ENCODE measurements at regions not wholly inside any gene's neighbourhood (a gene's known extent, or its start where the extent isn't known, plus 50 kb on each side); places are given as distances from the start of the nearest gene placed in this dataset.

DNA sequence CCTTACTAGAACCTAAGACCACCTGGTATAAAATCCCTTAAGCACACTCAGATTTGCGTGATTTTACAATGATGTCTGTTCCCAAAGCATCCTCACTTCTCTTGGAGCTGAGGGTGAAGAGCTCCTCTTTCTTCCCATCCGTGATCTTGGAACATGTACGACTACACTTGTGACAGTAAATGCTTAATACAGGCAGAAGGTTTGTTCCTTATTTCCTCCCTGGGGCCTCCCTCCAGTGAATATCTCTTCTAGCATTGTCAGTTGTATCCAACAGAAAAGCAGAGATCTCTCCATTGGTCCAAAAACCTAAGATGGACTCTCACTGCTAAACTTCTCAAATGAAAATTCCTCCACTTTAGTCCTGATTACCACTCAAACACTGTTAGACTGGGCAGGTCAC lies 103.6 kb upstream of the VPREB1 start:
- H3K4me3 ChIP-seq (replicated peaks in 1 of 3; ENCODE audit: insufficient read depth in 1 of 3, low read depth in 1 of 3, low read length in 3 of 3): no peak overlapping the region
- H3K4me2 ChIP-seq (ENCODE audit: insufficient read depth, low read length): no peak overlapping the region
- DNase-seq (ENCODE audit: low read depth, low spot score) (no peak), FAIRE-seq (no peak)
- ChIA-PET POLR2A (no interaction called here), CTCF (no interaction called here)
- TF ChIP-seq FOS (IDR thresholded peaks at IDR 0.05; ENCODE audit: borderline replicate concordance, insufficient read depth, low read length): no peak
- no peak for TF ChIP-seq GATA2 (IDR thresholded peaks at IDR 0.05; ENCODE audit: insufficient read depth, insufficient read length, low read depth, low read length)
- intact Hi-C loops (cut with micrococcal nuclease): no loop called here
- H3K9me3 ChIP-seq (replicated peaks; ENCODE audit: control insufficient read depth, insufficient read depth, low read length): no peaks in the 10 kb centered on the region
- no peak overlapping the region for H3K9ac ChIP-seq (replicated peaks; ENCODE audit: extremely low read depth, insufficient read depth, low read length)
- peaks cover 34 to 76% of the 10 kb centered on the region in 2 experiments for H3K27me3 ChIP-seq (ENCODE audit: control insufficient read depth in 2 of 2, insufficient read depth in 2 of 2, low read length in 2 of 2)
- H3K9me1 ChIP-seq (replicated peaks; ENCODE audit: control insufficient read depth, extremely low read depth, insufficient read depth, low read length): no peaks in the 10 kb centered on the region
- dilution Hi-C loops (cut with MboI; ENCODE audit: extremely low pct_ligation_motif_present, low sequenced_read_pairs): no loop called here
- no peak overlapping the region for H3K27ac ChIP-seq (ENCODE audit: insufficient read depth, low read depth, low read length)
- no peaks in the 10 kb centered on the region for H3K36me3 ChIP-seq (ENCODE audit: control insufficient read depth in 2 of 2, extremely low read depth in 1 of 2, insufficient read depth in 2 of 2, low read length in 2 of 2)
- no peaks in the 10 kb centered on the region for H3K4me1 ChIP-seq (ENCODE audit: control insufficient read depth, extremely low read depth, insufficient read depth, low read length)
- no TSS peak for BruUV-seq (replicated peaks)
- H2AFZ ChIP-seq (ENCODE audit: low read depth, low read length): no peak overlapping the region
- H3K79me2 ChIP-seq (ENCODE audit: control insufficient read depth, insufficient read depth, low read length): no peaks in the 10 kb centered on the region
- H4K20me1 ChIP-seq (replicated peaks; ENCODE audit: control insufficient read depth, extremely low read depth, insufficient read depth, low read length): no peaks in the 10 kb centered on the region

DNA sequence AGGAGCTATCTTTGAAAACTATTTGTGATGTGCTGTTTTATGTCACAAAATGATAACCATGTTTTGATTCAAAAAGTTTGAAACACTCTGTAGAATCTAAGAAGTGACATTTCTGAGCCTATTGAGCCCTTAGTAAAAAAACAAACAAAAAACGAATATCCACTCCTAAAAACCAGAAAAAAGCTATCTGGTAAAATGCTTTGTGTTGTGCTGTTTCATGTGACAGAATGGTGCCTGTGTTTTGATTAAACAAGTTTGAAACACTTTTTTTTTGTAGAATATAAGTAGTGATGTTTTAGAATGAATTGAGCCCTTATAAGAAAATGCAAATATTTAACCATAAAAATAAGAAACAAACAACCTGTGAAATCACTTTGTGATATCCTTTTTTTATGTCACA lies 105.2 kb upstream of the VPREB1 start:
- no TSS peak for BruUV-seq (replicated peaks)
- H3K79me2 ChIP-seq (ENCODE audit: control insufficient read depth, insufficient read depth, low read length): no peaks in the 10 kb centered on the region
- H3K9me3 ChIP-seq (replicated peaks; ENCODE audit: control insufficient read depth, insufficient read depth, low read length): no peaks in the 10 kb centered on the region
- intact Hi-C loops (cut with micrococcal nuclease): no loop called here
- DNase-seq (ENCODE audit: low read depth, low spot score) (no peak), FAIRE-seq (no peak)
- H3K27me3 ChIP-seq (ENCODE audit: control insufficient read depth in 2 of 2, insufficient read depth in 2 of 2, low read length in 2 of 2): peaks cover 38 to 76% of the 10 kb centered on the region in 2 experiments
- no peaks in the 10 kb centered on the region for H3K4me1 ChIP-seq (ENCODE audit: control insufficient read depth, extremely low read depth, insufficient read depth, low read length)
- TF ChIP-seq, protein P1, sequence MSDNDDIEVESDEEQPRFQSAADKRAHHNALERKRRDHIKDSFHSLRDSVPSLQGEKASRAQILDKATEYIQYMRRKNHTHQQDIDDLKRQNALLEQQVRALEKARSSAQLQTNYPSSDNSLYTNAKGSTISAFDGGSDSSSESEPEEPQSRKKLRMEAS (IDR thresholded peaks at IDR 0.05; ENCODE audit: insufficient read depth, insufficient read length): no peak
- TF ChIP-seq POLR2A (IDR thresholded peaks at IDR 0.05; ENCODE audit: low read depth, low read length) (no peak), FOS (IDR thresholded peaks at IDR 0.05; ENCODE audit: borderline replicate concordance, insufficient read depth, low read length) (no peak), MYC (IDR thresholded peaks at IDR 0.05; ENCODE audit: low read depth, low read length) (no peak), EZH2 (IDR thresholded peaks at IDR 0.05; ENCODE audit: borderline replicate concordance, low read depth, low read length, severe bottlenecking) (no peak), GATA2 (IDR thresholded peaks at IDR 0.05; ENCODE audit: insufficient read depth, insufficient read length, low read depth, low read length) (no peak)
- TF ChIP-seq, protein P2, sequence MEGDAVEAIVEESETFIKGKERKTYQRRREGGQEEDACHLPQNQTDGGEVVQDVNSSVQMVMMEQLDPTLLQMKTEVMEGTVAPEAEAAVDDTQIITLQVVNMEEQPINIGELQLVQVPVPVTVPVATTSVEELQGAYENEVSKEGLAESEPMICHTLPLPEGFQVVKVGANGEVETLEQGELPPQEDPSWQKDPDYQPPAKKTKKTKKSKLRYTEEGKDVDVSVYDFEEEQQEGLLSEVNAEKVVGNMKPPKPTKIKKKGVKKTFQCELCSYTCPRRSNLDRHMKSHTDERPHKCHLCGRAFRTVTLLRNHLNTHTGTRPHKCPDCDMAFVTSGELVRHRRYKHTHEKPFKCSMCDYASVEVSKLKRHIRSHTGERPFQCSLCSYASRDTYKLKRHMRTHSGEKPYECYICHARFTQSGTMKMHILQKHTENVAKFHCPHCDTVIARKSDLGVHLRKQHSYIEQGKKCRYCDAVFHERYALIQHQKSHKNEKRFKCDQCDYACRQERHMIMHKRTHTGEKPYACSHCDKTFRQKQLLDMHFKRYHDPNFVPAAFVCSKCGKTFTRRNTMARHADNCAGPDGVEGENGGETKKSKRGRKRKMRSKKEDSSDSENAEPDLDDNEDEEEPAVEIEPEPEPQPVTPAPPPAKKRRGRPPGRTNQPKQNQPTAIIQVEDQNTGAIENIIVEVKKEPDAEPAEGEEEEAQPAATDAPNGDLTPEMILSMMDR (IDR thresholded peaks at IDR 0.05; ENCODE audit: extremely low read depth in 1 of 2, insufficient read depth in 1 of 2, low read depth in 1 of 2, low read length in 2 of 2): no peak
- H3K9ac ChIP-seq (replicated peaks; ENCODE audit: extremely low read depth, insufficient read depth, low read length): no peak overlapping the region
- H2AFZ ChIP-seq (ENCODE audit: low read depth, low read length): no peak overlapping the region
- no peak overlapping the region for H3K4me3 ChIP-seq (replicated peaks in 1 of 3; ENCODE audit: insufficient read depth in 1 of 3, low read depth in 1 of 3, low read length in 3 of 3)
- H3K36me3 ChIP-seq (ENCODE audit: control insufficient read depth in 2 of 2, extremely low read depth in 1 of 2, insufficient read depth in 2 of 2, low read length in 2 of 2): no peaks in the 10 kb centered on the region
- no peaks in the 10 kb centered on the region for H4K20me1 ChIP-seq (replicated peaks; ENCODE audit: control insufficient read depth, extremely low read depth, insufficient read depth, low read length)
- CTCF ChIA-PET: interaction anchor here (0.8 kb wide), 1 partner anchor 17 kb away, joined by 4 read pairs; no protein-coding TSS in a partner anchor
- dilution Hi-C loops (cut with MboI; ENCODE audit: extremely low pct_ligation_motif_present, low sequenced_read_pairs): no loop called here
- H3K27ac ChIP-seq (ENCODE audit: insufficient read depth, low read depth, low read length): no peak overlapping the region
- no peak overlapping the region for H3K4me2 ChIP-seq (ENCODE audit: insufficient read depth, low read length)
- POLR2A ChIA-PET: no interaction called here
- H3K9me1 ChIP-seq (replicated peaks; ENCODE audit: control insufficient read depth, extremely low read depth, insufficient read depth, low read length): no peaks in the 10 kb centered on the region

Data from endothelial cell of umbilical vein (primary cell).